ENCODE measurements at regions not wholly inside any gene's neighbourhood (a gene's known extent, or its start where the extent isn't known, plus 50 kb on each side); places are given as distances from the start of the nearest gene placed in this dataset.
A peak's percentile ranks its signal among the peaks of the same experiment; 100 is the strongest.
"Not testable (repeated sequence)": the region's sequence is repeated elsewhere in the genome, so short reads cannot be mapped to it uniquely, and the experiment has no call there.

DNA sequence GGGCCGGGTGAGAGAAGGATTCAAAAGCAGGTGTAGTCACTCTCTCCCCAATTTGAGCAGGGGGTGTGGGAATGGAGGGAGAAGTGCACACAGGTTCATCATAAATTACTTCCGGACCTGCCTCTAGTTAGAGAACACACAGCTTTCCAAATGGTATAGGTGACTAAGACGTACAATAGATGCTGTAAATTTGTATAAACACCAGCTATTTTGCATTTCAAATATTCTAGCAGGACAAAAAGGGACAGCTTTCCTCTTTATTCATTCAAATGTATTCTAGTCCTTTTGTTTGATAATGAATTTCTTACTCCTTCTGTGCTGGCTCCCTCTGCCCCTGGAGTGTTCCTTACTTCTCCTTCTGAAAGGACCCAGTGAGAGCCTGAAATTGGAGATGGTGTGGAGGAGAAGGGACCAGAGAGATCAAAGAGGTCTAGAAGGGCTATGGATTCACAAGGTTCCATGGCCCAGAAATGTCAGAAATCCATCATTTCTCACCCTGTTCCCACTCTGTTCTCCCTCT is 53.2 kb upstream of the SH3BP4 start:
- DNase-seq (ENCODE audit: low spot score), result no peak
- ATAC-seq, result no peak

DNA sequence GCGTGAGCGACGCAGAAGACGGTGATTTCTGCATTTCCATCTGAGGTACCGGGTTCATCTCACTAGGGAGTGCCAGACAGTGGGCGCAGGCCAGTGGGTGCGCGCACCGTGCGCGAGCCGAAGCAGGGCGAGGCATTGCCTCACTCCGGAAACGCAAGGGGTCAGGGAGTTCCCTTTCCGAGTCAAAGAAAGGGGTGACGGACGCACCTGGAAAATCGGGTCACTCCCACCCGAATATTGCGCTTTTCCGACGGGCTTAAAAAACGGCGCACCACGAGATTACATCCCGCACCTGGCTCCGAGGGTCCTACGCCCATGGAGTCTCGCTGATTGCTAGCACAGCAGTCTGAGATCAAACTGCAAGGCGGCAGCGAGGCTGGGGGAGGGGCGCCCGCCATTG is 63.4 kb upstream of the SH3BP4 start:
- DNase-seq (ENCODE audit: low spot score); ATAC-seq: not testable (repeated sequence)

DNA sequence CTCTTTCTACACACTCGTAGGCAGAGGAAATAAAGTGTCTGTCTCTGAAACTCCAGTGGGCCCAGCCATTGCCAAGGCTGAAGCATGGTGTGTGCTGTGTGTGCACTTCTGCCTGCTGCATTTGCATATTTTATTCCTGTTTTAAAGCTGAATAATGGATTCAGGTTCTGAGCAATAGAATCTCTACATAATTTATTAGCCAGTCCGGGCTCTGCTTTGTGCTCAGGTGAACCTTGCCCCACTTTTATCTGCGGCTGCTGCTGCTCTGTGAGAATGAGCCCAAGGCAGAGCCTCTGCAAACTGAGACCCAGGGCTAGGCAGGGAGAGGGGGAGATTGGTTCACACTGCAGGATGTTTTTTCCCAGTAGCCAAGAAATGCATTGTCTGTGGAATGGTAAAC is 64.6 kb upstream of the SH3BP4 start:
- peak; percentile 73 for ATAC-seq

DNA sequence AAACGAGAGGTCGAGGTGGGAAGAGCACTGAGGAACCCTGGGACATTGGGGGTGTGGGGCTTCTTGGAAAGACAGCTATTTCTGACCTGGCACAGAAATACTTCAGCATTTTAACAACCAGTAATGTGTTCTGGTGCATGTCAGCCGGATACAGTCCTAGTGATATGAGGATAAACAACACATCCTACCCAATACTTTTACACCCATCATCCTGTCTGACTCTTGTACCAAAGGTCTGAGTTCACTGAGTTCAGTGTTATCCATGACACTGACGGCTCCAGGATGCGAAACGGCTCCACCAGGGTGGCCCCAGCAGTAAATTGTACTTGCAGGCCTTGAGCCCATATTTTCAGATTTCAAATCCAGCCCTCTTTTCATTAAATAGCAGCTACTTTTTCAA is 65.9 kb upstream of the SH3BP4 start:
- DNase-seq (ENCODE audit: low spot score), result no peak

More for the DNA sequence above, 64.6 kb upstream of the SH3BP4 start:
- DNase-seq (ENCODE audit: low spot score), result no peak

DNA sequence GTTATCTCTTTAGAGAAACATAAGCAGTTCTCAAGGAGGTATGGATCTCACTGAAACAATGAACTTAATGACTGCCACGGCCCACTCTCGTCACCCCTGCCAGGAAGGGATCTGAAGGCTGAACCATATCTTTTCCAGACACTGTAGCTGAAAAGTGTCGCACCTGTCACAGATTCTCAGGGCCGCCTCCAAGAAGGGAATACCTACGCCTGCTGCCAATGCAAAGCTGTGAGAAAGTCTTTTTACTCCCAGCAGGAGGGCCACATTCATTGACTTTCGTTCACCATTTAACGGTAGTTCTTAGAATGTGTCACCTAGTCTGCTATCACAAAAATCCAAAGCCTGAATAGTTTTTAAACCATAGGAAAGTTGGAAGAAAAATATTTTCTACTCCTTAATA is 66.7 kb upstream of the SH3BP4 start:
- DNase-seq (ENCODE audit: low spot score) (no peak), ATAC-seq (no peak)

More for the DNA sequence above, 65.9 kb upstream of the SH3BP4 start:
- no peak for ATAC-seq

DNA sequence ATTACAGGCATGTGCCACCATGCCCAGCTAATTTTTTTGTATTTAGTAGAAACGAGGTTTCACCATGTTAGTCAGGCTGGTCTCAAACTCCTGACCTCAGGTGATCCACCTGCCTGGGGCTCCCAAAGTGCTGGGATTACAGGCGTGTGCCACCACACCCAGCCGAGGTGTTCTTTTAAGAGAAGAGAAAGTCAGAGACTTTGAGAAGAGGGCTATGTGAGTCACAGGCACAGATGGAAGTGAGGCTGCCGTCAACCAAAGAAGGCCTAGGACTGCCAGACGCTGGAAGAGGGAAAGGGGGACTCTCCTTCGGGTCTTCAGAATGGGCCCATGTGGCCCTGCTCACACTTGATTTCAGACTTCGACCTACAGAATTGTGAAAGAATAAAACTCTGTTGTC is 67.2 kb upstream of the SH3BP4 start:
- no peak for DNase-seq (ENCODE audit: low spot score)
- no peak for ATAC-seq

DNA sequence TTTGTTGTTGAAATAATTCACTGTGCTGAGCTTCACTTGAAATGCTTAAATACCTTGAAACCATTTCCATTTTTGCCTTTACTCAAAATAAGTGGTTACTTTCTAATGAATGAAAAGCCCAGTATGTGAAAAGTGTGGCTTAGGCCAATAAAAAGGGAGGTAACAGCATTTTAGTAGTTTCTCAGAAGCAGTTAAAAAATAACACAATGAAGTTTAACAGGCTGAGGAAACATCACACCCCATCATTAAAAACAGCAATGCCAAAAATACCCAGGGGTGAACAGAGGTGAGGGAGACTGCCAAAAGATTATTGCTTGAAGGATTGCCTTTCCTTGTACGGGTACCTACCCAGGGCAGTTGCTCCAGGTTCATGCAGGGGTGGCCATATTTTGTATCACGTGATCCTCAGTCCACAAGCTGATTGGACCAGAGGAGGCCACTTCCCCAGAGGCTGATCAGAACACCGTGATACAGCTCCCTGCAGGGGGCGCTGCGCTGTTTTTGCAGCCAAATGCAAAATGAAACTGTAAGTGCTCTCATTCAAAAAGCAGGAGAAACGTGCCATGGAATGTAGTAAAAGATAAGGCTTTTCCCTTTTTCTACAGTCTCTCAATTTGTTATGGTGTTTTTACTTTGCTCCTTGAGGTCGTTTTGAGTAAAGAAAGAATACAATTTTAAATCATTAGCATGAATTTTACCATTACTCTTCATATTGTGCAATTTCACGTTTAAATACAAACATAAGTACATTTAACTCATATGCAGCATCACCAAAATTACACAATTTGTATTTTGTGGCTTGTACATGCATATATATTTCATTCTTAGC is 70.2 kb upstream of the SH3BP4 start:
- DNase-seq (ENCODE audit: low spot score) (peak; percentile 93), ATAC-seq (peak; percentile 85)

DNA sequence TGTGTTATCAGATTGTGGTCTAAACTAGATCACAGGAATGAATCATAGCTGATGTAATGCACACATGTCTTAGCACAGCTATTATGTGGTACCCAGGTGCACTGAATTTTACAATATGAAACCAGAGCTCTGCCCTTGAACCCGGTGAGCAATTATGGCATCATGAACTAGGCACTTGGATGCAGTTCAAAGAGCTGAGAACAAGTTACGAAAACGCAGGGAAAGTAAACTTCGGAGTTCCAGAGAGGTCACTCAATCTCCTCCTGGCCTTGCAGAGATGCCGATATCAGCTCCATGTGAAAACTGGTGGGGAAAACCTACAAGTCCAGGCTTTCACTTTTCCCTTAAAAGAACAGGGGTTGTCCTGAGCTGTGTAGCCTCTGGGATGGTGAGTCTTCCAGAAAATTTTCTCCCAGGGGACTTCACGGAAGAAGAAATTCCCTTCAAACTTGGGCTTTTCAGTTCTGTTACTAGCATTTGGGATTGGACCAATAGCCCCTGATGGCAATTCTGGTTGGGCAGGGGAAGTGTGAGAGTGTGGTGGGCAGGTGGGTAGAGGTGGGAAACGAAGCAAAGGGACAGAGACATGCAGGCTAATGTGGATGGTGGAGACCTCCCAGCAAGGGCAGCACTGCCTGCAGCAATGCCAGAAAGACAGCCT is 71.1 kb upstream of the SH3BP4 start:
- ATAC-seq (peak; percentile 77), DNase-seq (ENCODE audit: low spot score) (peak; percentile 86)

DNA sequence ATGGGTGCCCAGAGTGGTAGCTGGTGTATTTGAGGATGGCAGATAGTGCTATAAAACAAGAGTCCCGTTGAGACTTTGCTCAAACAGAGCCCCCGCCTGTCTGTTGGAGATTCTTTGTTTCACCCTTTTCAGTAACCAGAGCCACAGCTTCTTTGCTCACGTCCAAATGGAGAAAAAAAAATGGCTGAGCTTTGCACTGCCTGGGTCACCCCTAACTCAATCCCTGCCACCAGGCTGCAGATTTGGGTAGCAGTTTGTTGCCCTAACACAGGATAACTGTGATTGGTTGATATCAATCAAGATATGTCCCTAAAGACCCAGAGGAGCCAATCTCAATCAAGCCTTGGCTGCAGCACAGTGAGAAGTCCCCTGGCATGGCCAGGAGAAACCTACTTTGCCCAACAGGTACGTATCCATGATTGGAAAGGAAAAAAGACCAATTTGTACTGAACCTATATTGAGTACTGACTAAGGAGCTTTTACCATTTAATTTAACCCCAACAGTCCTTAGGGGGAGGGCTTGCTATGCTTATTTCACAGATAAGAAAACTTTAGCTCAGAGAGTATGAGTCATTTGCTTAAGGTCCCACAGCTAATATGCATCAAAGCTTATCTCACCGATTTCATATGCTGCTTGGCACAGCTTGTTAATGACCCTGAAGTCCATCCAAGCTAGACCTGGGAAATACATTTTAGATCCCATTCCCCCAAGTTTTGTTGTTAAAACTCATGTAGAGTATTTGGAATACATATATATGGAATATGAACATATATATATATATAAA is 72.0 kb upstream of the SH3BP4 start:
- DNase-seq (ENCODE audit: low spot score), result no peak
- no peak for ATAC-seq

DNA sequence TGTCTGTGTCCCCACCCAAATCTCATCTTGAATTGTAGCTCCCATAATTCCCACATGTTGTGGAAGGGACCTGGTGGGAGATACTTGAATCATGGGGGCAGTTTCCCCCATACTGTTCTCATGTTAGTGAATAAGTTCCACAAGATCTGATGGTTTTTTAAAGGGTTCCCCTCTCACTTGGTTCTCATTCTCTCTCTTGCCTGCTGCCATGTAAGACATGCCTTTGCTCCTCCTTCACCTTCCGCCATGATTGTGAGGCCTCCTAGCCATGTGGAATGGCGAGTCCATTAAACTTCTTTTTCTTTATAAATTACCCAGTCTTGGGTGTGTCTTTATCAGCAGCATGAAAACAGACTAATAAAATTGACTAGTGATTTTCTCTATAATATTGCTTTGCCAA is 75.2 kb upstream of the SH3BP4 start:
- ATAC-seq, result not testable (repeated sequence)

DNA sequence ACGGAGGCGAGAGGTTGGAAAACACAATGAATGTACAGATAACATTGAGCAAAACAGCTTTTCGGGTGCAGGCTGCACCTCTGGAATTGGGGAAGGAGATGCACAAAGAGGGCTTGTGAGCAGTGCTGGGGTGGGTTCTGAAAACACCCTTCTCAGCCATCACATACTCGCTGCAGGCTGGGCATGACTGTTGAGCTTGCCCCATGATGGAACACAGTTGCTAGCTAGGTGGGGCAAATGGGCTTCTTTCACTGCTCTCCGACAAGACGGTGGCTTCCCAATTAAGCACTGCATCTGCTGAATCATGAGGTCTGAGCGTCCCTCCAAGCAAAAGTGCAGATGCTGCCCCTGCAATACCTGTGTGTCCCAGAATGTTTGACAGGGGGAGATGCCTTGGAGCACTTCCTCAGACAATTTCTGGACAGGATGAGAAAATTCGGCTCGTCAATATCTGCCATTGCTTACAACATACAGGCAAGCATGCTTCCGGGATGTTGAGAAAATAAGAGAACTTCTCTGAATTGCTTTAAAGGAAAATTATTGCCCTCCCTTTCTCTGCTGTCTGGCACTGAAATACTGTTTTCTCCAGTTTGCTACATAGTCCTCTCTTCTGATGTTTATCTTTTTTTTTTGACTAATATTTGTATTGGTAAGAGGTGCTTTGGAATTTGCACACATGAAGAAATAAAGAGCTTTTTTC is 77.3 kb upstream of the SH3BP4 start:
- ATAC-seq (peak; percentile 60), DNase-seq (ENCODE audit: low spot score) (no peak)

More for the DNA sequence above, 75.2 kb upstream of the SH3BP4 start:
- DNase-seq (ENCODE audit: low spot score), result not testable (repeated sequence)

DNA sequence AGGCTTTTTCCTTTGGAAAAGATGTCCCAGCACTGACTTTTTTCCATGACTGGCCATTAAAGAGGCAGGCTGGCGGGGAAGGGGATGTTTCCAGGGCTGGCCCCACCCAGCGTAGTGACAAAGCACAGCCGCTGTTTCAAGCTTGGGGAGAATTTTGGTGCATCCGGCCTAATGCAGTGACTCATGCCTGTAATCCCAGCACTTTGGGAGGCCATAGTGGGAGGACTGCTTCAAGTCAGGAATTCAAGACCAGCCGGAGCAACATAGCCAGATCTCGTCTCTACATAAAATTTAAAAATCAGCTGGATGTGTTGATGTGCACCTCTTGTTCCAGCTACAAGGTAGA is 78.0 kb upstream of the SH3BP4 start:
- DNase-seq (ENCODE audit: low spot score), result no peak
- no peak for ATAC-seq

DNA sequence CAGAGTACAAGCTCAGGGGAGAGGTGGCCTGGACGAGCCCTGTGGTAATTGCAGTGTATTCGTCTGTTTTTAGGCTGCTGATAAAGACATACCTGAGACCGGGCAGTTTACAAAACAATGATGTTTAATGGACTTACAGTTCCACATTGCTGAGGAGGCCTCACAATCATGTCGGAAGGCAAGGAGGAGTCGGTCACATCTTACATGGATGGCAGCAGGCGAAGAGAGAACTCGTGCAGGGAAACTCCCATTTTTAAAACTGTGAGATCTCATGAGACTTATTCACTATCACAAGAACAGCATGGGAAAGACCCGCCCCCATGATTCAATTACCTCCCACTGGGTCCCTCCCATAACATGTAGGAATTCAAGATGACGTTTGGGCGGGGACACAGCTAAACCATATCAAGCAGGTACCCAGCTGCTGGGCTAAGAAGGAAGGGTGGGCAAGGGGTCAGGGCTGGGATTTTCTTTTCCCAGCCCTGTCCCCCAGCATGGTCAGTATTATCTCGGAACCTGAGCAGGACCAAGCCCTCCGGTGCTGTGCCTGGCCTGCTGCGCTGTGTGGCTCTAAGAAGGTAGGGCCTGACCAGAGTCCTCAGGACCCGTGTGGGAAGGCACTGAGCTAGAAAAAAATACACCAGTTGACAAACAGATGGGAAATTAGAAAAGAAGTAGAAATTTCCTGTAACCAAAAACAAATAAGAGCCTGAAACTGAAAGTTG is 78.6 kb upstream of the SH3BP4 start:
- ATAC-seq (no peak), DNase-seq (ENCODE audit: low spot score) (no peak)

DNA sequence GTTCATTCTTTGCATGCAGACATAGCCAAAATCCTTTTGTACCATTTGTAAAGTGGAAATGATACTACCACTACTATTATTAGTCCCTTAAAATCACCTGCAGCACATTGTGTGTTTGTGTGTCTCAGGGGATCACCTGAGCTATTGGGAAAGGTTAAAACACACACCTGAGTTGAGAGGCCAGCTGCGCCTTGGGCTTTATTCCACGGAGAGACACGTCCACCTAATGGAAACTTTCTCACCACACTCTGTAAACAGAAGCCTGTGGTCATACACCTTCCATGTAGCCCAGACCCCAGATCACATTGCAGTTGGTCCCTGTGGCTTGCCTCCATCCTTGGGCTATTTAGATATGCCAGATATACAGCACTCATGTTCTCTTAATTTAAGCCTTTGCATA is 81.8 kb upstream of the SH3BP4 start:
- ATAC-seq, result no peak
- no peak for DNase-seq (ENCODE audit: low spot score)

DNA sequence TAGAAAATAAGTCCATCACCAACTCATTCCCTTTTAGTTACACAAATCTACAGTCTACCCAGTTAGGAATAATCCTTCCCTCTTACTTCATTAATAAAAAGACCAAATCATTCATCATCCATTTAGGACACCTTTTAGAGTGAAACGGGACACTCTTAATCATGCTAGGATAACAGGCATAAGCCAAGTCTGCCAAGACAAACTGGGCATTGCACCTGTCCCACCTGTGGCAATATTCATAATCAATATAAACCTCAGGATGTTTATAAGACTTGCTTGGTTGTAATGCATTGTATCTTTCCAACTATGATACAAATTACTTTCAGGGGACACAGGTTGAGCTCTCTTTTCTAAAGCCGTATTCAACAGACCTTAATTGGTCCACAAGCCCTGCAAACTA is 82.7 kb upstream of the SH3BP4 start:
- no peak for ATAC-seq
- DNase-seq (ENCODE audit: low spot score), result no peak

DNA sequence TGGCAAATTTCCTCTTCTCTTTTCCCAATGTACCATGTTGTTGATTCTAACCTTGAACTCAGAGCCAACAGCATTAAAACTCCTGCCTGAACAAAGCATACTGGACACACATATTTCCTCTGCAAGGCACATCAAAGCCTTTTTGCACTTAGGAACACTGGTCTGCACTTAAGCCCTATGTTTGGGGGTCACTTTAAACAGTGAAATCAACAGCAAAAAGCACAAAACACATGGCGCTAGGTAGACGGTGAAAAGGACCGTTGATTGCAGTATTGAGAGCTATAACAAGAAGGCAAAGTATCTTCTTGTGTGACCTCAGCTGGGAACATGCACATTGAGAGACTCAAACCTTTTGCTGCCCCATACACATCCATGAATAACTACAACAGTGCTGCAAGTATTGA is 83.9 kb upstream of the SH3BP4 start:
- DNase-seq (ENCODE audit: low spot score) (no peak), ATAC-seq (no peak)

DNA sequence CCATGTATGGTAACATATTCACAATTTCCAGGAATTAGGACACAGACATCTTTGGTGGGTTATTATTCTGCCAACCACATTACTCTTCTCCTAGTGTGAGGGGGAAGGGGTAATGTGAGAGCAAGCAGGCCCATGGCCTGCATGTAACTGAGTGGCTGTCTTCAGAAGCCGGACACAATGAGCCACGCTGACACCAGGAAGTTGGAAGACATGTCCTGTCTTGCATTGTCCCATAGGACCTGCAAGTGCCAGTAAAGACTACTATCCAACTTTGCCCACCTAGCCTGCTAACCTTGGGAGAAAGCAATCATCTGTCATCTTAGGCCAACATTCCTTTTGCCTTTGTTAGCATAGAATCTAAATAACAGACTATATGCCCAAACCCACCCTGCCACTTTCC is 86.2 kb upstream of the SH3BP4 start:
- ATAC-seq (no peak), DNase-seq (ENCODE audit: low spot score) (no peak)

DNA sequence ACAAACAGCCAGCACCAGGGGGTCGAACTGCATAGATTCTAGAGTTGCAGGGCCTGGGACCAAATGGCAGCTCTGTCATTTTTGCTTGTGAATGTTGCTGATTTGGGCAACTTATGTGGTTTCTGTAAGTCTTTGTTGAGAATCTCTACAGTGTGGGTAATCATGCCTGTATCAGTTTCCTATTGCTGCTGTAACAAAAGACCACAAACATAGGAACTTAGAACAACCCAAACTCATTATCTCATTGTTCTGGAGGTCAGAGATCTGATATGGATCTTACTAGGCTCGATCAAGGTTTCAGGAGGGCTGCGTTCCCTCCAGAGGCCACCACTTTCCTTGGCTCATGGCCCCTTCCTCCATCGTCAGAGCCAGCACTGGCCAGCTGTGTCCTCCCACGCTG is 86.8 kb upstream of the SH3BP4 start:
- ATAC-seq (no peak), DNase-seq (ENCODE audit: low spot score) (no peak)

DNA sequence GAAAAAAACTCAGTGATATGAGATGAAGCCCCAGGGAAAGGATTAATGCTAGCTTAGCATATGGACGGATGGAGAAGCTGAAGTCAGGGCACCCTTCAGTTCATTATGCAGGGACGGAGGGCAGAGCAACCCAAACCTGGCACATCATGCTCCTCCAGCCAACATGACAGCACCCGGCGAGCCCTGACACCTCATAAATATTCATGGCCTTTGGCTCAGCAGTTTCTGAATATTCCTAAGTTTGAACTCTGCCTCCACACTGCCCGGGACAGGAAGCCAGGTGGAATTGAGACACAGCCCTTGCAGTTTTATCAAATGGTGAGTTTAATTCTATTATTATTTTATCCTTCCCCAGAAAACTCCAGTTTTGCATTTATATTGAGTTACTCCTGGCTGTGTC is 87.3 kb upstream of the SH3BP4 start:
- peak; percentile 73 for DNase-seq (ENCODE audit: low spot score)
- peak; percentile 90 for ATAC-seq

All from left lobe of liver (tissue), 2 donors.